HG03066 (cell line): ENCODE measurements at regions not wholly inside any gene's neighbourhood (a gene's known extent, or its start where the extent isn't known, plus 50 kb on each side); places are given as distances from the start of the nearest gene placed in this dataset.
"Not testable (repeated sequence)": the region's sequence is repeated elsewhere in the genome, so short reads cannot be mapped to it uniquely, and the experiment has no call there.

Experiments used
- ATAC-seq: cut with Tn5 transposase; IDR thresholded peaks from one replicate; pipeline ENCODE4 v1.9.1; 2021; ENCODE audit warnings: low read depth; ENCODE audit not compliant: unreplicated experiment

DNA sequence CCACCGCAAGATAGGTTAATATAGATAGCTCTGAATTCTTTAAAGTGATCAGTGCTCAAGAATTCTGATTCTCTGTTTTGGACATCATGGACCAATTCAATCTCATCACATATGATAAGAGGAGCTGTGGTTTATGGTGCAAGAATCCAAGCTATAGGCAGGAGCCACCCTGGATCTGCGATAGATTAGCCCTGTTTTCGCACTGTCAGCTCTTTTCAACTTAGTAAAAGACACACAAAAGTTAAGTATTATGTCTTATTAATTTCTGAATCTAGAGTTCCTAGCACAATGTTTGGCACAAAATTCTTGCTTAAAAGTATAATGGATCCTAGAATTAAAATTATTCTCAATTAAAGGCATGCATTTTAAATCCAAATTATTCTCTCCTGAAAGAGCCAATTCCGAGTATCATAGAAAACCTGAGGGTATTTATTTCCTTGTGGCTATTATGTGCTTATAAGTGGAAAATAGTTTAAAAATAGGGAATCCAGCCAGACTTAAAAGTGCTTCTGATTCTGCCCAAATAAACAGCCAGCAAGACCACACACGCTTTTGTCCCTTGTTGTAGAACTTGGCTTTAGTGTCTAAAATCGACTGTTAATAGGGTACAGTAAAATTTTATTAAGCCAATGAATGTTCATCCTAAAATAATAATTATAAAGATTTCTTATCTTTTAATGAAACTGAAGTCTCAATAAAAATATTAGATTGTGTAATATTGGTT lies 184.9 kb upstream of the FLRT2 start:
- no peak for ATAC-seq

DNA sequence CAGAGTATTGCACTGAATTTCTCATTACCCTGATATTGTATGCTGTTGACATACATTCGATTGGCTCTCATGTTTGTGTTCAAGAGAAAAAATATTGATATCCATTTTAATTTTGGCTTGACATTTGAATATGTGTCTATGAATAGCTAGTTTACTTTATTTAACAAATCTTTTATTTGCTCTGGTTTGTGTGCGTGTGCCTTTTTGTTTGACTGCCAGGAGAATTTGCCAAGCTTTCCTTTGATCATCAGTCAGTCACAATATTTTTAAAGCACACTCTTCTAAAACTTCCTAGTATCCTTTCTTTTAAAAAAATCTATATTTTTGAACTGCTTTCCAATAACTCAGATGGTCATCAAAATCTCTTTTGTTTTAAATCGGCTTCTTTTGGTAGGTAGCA lies 179.3 kb upstream of the FLRT2 start:
- ATAC-seq, result no peak

DNA sequence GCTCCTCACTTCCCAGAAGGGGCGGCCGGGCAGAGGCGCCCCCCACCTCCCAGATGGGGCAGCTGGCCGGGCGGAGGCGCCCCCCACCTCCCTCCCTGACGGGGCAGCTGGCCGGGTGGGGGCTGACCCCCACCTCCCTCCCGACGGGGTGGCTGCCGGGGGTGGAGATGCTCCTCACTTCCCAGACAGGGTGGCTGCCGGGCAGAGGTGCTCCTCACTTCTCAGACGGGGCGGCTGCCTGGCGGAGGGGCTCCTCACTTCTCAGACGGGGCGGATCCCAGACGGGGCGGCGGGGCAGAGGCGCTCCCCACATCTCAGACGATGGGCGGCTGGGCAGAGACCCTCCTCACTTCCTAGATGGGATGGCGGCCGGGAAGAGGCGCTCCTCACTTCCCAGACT lies 177.4 kb upstream of the FLRT2 start:
- ATAC-seq, result not testable (repeated sequence)

DNA sequence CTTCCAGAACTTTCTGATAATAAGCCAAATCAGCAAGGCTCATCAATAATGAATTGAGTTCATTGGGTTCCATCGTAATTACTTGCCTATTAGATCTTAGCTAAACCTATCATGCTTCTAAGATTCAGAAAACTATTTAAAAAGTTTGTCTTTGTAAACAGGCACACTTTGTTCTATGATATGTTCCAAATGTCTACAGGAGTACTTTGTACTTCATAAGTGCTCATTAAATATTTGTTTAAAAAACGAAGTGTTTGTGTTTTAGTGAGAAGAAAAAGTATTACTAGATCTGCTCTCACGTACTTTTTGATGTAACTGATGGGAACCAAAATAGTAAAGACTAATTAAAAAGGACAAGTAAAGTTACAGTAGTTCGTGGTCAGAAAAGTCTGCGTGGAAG lies 172.8 kb upstream of the FLRT2 start:
- no peak for ATAC-seq

DNA sequence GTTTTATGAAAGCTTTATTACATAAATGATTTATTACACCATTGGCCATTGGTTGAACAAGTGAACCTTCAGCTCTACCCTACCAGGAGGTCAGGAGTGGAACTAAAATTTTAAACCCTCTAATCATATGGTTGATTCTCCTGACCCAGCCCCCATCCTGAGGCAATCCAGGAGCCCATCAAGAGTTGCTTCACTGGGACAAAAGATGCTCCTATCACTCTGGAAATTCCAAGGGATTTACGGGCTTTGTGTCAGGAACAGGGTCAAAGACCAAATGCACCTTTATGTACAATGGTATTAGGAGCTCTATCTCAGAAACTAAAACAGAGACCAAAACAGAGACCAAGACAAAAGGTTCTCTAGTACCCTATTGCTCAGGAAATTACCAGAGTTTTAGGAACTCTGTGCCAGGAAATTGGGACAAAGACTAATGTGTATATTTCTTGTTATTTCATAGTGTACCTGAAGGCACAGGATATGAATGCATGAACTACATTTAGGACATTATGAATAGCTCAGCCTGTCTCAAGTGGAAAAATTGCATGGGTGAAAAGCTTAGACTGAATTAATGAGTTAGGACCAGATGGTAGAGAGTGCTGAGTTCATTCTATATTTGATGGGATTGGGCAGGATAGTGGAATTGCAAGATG lies 171.7 kb upstream of the FLRT2 start:
- ATAC-seq, result no peak

DNA sequence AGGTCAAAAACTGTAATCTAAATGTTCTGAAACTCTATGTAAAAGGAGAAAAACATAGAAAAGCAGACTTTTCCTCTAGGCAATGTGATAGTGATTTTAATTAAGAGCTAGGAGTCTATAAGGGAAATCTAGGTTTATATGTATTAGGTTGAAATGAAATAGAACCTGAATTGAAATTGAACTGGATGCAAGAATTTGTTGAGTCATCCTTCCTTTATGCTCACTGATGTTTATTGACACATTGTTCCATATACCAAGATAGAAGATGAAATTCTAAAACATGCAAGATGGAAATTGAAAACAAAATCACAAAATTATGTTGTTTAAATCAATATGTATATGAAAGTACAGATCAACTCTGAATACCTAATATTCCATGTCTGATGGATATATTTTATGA lies 170.4 kb upstream of the FLRT2 start:
- no peak for ATAC-seq

DNA sequence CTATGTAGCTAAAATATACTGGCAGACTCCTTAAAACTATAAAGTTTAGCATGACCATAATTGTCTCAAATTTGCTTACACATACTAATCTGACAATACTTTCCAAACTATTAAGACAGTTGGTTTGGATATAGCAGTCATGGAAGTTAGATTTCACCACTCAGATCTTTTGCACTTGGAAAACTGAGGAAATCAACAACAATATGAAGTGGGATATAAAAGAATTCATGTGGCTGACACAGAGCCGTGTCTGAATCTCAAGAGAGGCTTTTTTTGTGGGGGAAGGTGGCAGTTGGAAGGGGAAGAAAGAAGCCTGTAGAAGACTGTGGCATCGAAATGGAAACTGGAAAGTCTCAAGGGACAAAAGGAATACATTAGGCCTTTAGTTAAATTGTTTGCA lies 166.6 kb upstream of the FLRT2 start:
- no peak for ATAC-seq

DNA sequence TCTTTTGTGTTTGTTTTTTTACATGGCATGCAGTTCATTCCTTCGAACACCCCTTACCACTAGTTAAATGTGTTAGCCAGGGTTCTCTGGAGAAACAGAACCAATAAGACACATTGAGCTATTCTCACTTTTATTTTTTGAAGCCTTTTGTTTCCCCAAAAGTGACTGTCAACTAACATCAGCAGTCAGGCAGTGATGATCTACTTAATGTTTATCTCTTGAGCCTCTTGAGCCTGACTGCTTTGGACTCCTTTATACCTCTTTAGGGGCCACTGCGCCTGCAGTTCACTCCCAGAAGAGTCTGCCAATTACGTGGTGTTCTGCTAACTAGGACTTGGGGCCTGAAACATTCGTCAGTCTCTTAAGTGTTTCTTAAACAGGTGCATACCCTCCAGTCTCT lies 163.7 kb upstream of the FLRT2 start:
- ATAC-seq, result no peak

DNA sequence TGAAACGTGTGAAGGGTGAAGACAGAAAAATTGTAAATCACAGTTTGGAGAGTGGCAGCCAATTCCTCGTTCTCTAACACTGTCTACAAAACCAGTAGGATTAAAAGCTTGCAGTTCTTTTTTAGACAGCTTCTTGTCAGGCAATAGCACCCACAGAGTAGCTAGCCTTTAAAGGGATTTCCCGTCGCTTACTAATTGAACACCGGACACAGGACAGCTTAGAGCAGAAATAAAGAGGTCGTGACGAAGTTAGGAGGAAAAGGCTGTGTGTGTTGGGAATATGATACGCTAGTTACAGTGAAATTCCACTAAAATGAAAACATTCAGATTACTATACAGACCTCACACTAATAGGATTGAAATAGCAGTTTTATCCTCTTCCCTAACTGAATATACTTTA lies 149.1 kb upstream of the FLRT2 start:
- ATAC-seq, result no peak

DNA sequence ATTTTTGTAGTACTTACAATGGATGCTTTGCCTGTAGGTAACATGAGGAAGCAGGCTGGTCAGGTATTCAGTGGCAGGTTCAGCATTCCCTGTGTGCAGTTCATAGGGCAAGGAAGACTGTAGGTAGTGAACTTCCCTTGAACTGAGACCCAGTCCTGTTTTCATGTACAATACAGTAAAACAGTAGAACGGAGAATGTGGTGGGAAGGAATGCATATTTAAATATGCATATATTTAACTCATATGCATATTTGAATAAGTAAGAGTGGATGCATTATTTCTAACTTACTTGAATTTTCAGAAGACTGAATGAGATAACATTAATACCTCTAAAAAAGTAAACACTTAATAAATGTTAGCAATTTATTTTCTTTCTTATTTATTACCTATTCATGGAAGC lies 147.6 kb upstream of the FLRT2 start:
- no peak for ATAC-seq

DNA sequence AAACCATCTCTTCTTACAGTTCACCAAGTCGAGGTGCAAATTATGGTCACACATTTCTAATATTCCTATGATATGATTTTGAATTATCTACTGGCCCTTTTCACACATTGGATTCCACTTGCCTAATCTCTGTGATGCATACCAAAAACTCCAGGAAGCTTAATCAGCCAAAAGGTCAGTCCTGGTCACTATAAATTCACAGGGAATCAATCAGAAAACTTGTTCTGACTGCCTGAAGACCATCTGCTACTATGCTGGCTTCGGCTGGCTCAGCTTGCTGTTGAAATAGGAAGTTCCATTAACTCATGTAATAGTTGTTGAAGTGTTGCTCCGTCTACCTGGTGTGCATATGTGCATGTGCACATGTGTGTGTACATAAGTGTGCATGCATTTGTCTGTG lies 142.8 kb upstream of the FLRT2 start:
- ATAC-seq, result no peak

DNA sequence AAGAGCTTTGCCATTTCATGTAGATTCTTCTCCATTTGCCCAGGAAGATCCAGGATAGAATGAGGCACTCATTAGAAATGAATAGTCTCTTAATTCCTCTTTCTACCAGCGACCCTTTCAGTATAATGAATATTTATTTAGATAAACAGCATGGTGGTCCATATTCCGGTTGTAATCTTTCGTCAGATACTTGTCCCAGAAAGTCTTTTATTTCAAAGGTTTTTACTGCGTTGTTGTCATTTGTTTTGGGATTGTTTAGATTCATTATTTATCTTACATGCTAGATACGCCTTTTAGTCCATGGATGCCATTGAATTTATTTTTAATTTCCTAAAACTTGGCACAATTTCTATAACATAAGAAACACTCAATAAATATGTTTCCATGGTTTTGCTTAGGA lies 139.7 kb upstream of the FLRT2 start:
- ATAC-seq, result no peak

DNA sequence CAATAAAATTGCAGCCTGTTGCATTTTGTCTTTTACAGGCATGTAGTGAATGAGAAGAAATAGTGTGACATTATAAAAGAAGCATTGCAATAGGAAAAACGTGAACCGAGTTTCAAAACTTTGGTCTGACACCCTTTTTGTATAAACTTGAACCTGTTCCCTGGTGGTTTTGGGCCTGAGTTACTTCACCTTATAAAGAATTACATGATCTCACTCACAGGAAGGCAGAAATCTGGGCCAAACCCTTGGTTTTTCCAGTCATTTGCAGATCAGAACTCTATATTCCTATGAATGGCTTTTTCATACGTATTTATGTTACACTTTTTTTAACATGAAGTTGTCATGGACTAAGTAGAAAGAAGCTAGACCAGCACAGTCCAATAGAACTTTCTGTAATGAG lies 138.5 kb upstream of the FLRT2 start:
- ATAC-seq, result no peak

DNA sequence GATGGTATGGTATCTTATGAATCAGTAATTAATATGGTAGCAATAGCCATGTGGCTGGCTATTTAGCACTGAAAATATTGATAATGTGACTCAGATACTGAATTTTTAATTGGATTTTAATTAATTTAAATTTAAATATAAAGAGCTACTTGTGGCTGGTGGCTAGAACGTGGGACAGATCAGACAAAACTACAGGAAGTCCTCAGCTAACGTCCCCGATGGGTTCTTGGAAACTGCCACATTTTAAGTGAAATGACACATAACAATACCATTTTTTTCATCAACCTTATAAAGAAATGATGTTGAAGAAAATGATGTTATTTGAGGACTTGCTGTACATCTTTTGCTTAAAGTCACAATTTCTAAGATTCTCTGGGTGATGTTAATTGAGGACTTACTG lies 138.1 kb upstream of the FLRT2 start:
- ATAC-seq, result no peak

DNA sequence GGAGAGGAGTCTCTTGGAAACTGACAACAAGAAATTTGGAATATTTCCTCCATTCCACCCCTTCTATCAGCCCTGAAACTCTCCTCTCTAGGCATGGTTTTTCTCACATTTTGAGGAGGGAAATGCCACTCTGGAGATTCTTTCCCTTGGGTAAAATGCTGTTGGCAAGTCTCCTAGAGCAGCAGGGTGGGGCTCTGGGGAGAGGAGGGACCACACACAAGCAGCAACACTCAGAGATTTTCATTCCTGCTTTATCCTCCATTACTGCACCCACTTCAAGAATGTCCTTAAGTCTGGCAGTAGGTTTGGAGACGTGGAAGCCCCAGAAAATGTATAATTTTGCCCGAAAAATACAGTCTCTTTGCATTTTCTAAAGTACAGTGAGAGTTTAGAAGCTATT lies 130.8 kb upstream of the FLRT2 start:
- ATAC-seq, result no peak

DNA sequence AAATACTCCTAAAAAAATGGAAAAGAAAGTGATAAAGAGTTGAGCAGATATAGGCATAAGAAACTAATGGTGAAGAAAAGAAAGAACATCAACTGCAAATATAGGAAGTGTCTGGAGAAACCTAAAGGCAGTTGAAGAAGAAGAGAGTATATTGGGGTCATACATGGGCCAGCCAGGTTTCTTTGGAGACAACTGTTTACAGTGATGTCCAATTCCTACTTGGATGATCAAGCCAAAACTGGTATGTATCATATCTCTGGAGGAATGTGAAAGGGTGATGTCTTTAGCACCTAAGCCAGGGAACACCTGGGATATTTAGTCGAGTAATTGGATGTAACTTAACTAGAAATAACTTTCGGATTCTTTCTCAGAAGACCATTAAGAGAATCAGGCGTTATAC lies 129.3 kb upstream of the FLRT2 start:
- ATAC-seq, result no peak

DNA sequence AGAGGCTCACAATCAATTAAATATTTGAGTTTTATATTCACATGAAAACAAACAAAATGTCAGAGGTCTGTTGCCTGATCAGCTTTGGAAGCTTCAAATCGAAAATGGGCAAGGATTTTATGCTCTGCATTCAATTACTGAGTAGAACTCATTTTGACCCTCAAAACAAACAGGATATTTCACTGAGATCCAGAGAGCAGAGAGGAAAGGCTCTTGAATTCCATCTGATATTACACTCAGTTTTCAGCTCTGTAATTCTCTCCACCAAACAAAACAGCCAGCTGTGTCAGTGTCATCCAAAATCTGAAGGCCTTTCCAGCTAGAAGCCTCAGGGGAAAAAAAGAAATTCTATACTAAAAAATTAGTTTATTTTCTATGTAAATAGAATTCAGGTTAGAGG lies 128.6 kb upstream of the FLRT2 start:
- no peak for ATAC-seq

DNA sequence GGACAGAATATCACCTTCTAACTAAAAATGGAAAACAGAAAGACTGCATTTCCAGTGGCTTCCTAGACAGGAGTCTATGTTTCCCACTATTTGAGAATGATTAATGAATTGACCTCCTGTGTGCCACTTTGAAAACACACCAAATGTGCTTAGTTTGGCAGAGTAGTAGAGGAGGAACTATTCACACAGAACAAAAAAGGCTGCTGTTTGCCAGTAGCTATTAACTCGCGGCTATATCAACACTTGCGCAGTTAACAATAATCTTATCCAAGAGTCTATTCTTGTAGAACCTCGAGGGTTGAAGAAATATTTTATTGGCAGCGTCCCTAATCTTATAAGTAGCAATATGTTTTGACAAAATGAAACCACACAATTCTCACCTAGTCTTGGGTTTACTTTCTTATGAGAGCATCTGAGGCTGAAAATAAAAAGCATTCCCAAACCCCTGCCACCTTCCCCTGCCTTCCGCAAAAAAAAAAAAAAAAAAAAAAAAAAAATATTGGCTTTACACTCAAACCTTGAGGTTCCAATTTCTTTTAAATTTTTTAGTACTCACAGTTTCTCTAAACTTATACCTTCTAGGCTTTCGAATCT lies 127.3 kb upstream of the FLRT2 start:
- no peak for ATAC-seq

DNA sequence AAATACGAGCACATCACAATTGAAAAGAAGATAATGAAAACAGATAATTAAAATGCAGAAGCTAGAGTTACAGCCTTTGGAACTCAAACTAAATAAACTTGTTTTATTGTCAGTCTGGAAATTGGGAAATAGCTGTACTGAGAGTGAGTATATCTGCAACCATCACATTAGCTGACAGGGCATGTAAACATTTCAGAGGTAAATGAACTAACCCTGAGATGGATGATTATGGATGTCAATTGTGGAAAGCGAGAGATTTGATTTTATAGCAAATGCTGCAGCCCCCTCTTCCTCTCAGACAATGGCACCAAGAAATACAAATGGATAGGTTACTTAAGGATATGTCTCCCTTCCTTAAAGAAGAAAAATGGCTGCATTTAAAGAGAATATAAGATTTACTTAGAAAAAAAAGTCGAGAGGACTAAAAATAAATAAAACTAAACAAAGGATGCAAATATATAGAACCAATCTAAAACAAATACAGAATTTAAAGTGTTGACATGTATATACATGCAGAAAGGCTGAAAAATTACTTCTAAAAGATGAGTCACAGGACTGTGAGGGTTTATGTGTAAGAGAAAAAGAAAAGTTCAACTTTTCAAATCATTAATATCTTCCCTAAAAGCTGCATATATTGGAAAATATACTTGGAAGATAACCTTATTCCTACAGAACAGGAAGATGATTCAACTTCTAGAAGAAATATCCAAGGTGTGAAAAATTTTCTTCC lies 120.3 kb upstream of the FLRT2 start:
- no peak for ATAC-seq

DNA sequence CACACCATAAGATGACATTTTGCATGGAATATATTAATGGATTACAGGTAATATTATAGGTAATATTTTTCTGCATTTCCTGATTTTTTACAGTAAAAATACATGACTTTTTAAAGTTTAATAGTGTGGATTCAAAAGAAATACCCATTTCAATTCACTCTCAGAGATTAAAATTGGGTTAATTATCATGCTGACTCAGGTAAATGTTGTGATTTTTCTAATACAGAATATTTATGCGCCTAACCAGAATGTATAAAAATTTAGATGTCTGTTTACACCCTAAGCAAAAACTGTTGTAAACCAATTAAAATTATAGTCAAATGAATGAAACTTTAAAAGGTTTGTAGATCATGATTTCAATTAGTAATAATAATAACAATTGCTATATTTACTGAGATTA lies 117.2 kb upstream of the FLRT2 start:
- ATAC-seq, result no peak

DNA sequence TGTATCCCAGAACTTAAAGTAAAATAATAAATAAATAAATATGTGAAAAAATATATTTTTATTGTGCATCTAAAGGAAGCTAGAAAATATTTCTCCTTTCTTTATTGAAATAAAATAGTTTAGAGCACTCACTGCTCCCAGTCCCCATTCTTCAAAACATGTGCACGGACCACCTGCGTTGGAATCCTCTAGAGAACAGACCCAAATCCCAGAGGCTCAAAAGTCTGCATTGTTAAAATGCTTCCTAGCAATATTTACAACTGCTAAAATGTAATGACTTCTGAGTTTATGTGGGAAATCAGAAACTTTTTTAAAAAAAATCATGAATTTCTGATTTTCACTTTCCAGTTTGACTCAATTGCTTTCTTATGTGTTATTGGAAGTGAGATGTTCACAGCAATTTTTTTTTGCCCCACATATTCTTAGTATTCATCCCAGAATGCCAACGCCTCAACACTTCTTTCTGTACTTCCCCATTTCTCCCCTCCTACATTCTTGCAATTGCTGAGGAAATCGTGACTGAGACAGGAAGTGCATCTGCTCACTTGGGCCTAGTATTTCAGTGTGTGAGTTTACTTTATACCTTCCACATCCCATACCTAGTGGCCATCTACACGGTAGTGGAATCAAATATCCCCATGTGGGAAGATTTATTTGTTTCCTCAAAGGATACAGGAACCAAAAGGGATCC lies 116.0 kb upstream of the FLRT2 start:
- no peak for ATAC-seq
